K562 (cell line): ENCODE measurements at regions not wholly inside any gene's neighbourhood (a gene's known extent, or its start where the extent isn't known, plus 50 kb on each side); places are given as distances from the start of the nearest gene placed in this dataset.

Source experiments
- ATAC-seq: fragments of 200-7000 bp; cut with Tn5 transposase; 3 replicates; pipeline ENCODE4 v1.9.1; 2020; ENCODE audit warnings: moderate library complexity
- BruUV-seq: library from RNA; stranded (reverse); fragments of 400-500 nt; replicated peaks from 2 replicates; lab custom pipeline; 2021; lab: Mats Ljungman, UMichigan
- CTCF ChIA-PET: fragments of 300-600 bp; formaldehyde crosslinking; extraction: SDS; loops from one replicate; lab custom pipeline; 2021; ENCODE audit warnings: low intra/inter-chr PET ratio; lab: Yijun Ruan, JAX
- POLR2A ChIA-PET: fragments of 300-600, 350-650 bp; sonication (Branson Sonifier 250); formaldehyde crosslinking; extraction: SDS; loops from one replicate; lab custom pipeline; 2021; ENCODE audit warnings: antibody characterized with exemption, inconsistent platforms; lab: Yijun Ruan, JAX
- DNase-seq, 4 experiments: peaks; one replicate each; pipeline versions ENCODE4 v3.0.0 to v3.0.0-alpha.2; 2011 to 2018; ENCODE audit warnings: low spot score in 3 of 4, mixed read lengths in 3 of 4; ENCODE audit errors: extremely low read depth in 1 of 4
- FAIRE-seq: peaks from 2 replicates; lab custom pipeline; 2011; peaks lifted over from hg19 to GRCh38; lab: Jason Lieb, UNC
- H2AFZ ChIP-seq: 2 replicates; pipeline ENCODE4 v1.6.0; 2011; ENCODE audit warnings: low read depth, low read length, control low read depth, inconsistent platforms
- H3K27ac ChIP-seq: fragments of 200-600 bp; 3 replicates; pipeline ENCODE4 v1.8.0; 2011; ENCODE audit warnings: low read depth, mild to moderate bottlenecking, control low read depth, inconsistent platforms, low read length, moderate library complexity, mixed read lengths; ENCODE audit errors: extremely low read depth
- H3K27me3 ChIP-seq, 2 experiments: fragments of 300-600 bp in 1 of 2; 2 replicates in 1 of 2; 3 replicates in 1 of 2; pipeline versions ENCODE4 v1.6.0 to v1.8.0; 2011; ENCODE audit warnings: inconsistent platforms in 2 of 2, low read length in 2 of 2, mild to moderate bottlenecking in 1 of 2, mixed read lengths in 1 of 2, moderate library complexity in 1 of 2; ENCODE audit not compliant: control insufficient read depth in 2 of 2, insufficient read depth in 2 of 2
- H3K36me3 ChIP-seq: fragments of 300-600 bp; 3 replicates; pipeline ENCODE4 v1.8.0; 2011; ENCODE audit warnings: mild to moderate bottlenecking, low read length, inconsistent platforms; ENCODE audit not compliant: control insufficient read depth, insufficient read depth
- H3K4me1 ChIP-seq, 2 experiments: fragments of 200-600 bp in 1 of 2; replicated peaks in 1 of 2; 2 replicates in 1 of 2; 3 replicates in 1 of 2; pipeline versions ENCODE4 v1.5.1 to v1.8.0; 2011; ENCODE audit warnings: inconsistent platforms in 2 of 2, low read length in 2 of 2, mild to moderate bottlenecking in 1 of 2, mixed read lengths in 1 of 2, moderate library complexity in 1 of 2; ENCODE audit not compliant: control insufficient read depth in 2 of 2, insufficient read depth in 2 of 2
- H3K4me2 ChIP-seq: 2 replicates; pipeline ENCODE4 v1.6.1; 2011; ENCODE audit warnings: low read length, control low read depth, inconsistent platforms, mixed read lengths; ENCODE audit not compliant: insufficient read depth
- H3K4me3 ChIP-seq: fragments of 200-600 bp; sonication (generic), shearing (Covaris generic); 2 replicates; pipeline ENCODE4 v1.5.1; 2016; ENCODE audit warnings: control low read depth, inconsistent platforms
- H3K79me2 ChIP-seq: fragments of 200-600 bp; 3 replicates; pipeline ENCODE4 v1.8.0; 2011; ENCODE audit warnings: low read length, inconsistent platforms; ENCODE audit not compliant: control insufficient read depth, insufficient read depth
- H3K9ac ChIP-seq, 2 experiments: 2 replicates each; pipeline versions ENCODE4 v1.6.0 to v1.6.1; 2011; ENCODE audit warnings: low read depth in 2 of 2, low read length in 2 of 2, control low read depth in 1 of 2, inconsistent platforms in 1 of 2, mild to moderate bottlenecking in 1 of 2, mixed read lengths in 1 of 2; ENCODE audit not compliant: insufficient read depth in 1 of 2
- H3K9me1 ChIP-seq: one replicate; pipeline ENCODE4 v1.6.0; 2011; ENCODE audit warnings: inconsistent platforms, mild to moderate bottlenecking, low read length, moderate library complexity; ENCODE audit not compliant: control insufficient read depth, insufficient read depth
- H3K9me3 ChIP-seq: replicated peaks from 2 replicates; pipeline ENCODE4 v1.5.1; 2011; ENCODE audit warnings: low read depth, low read length, inconsistent platforms; ENCODE audit not compliant: control insufficient read depth, insufficient read depth
- H4K20me1 ChIP-seq: replicated peaks from 2 replicates; pipeline ENCODE4 v1.6.1; 2011; ENCODE audit warnings: low read length, inconsistent platforms, mixed read lengths; ENCODE audit not compliant: control insufficient read depth, insufficient read depth
- CBFA2T2 ChIP-seq: fragments of 450-650 bp; conservative IDR thresholded peaks from 2 replicates; pipeline ENCODE4 v1.6.1; 2017; ENCODE audit warnings: mild to moderate bottlenecking
- ELF1 ChIP-seq: fragments of 200-800 bp; sonication (Bioruptor generic); IDR thresholded peaks from 2 replicates; pipeline ENCODE4 v1.6.1; 2016; ENCODE audit warnings: missing genetic modification characterization, missing compliant biosample characterization
- ESRRA ChIP-seq: fragments of 450-650 bp; IDR thresholded peaks from 2 replicates; pipeline ENCODE4 v1.6.1; 2014; ENCODE audit warnings: low read depth, mild to moderate bottlenecking, moderate library complexity, borderline replicate concordance
- FOXA3 ChIP-seq, 2 experiments: fragments of 450-650 bp in 1 of 2; sonication (generic) in 1 of 2; formaldehyde crosslinking; IDR thresholded peaks in 1 of 2; conservative IDR thresholded peaks in 1 of 2; 2 replicates each; pipeline versions ENCODE4 v1.4.0 to v1.8.0; 2020 to 2022; ENCODE audit warnings: mild to moderate bottlenecking in 2 of 2, missing genetic modification reagents in 1 of 2
- KLF13 ChIP-seq: fragments of 450-650 bp; IDR thresholded peaks from 2 replicates; pipeline ENCODE4 v1.6.1; 2016; ENCODE audit warnings: missing genetic modification characterization, low read depth, mild to moderate bottlenecking, missing compliant biosample characterization, moderate library complexity, borderline replicate concordance
- NFXL1 ChIP-seq: fragments of 450-650 bp; formaldehyde crosslinking; IDR thresholded peaks from 2 replicates; pipeline ENCODE4 v1.4.0; 2021; ENCODE audit warnings: mild to moderate bottlenecking
- OTX1 ChIP-seq: fragments of 450-650 bp; formaldehyde crosslinking; IDR thresholded peaks from 2 replicates; pipeline ENCODE4 v1.4.0; 2022; ENCODE audit warnings: mild to moderate bottlenecking
- RHOXF2B ChIP-seq: fragments of 250-450 bp; sonication (Bioruptor Pico); conservative IDR thresholded peaks from 2 replicates; pipeline ENCODE4 v1.5.1; 2021
- SAP30 ChIP-seq: fragments of 200-600 bp; sonication (generic); IDR thresholded peaks from 2 replicates; pipeline ENCODE4 v1.6.1; 2012; ENCODE audit warnings: borderline replicate concordance, low read depth, mild to moderate bottlenecking, moderate library complexity, low read length, control low read depth, inconsistent platforms; ENCODE audit not compliant: insufficient read depth, poor library complexity, severe bottlenecking
- ZNF561 ChIP-seq: fragments of 450-650 bp; formaldehyde crosslinking; conservative IDR thresholded peaks from 2 replicates; pipeline ENCODE4 v1.4.0; 2020; ENCODE audit warnings: mild to moderate bottlenecking, moderate library complexity
- ZNF75A ChIP-seq: fragments of 450-650 bp; formaldehyde crosslinking; IDR thresholded peaks from 2 replicates; pipeline ENCODE4 v1.4.0; 2020; ENCODE audit warnings: mild to moderate bottlenecking
- WGBS: fragments of 100-300 bp; shearing (Covaris generic); methylation state at CpG from one replicate; pipeline ENCODE4 v1.1.6; 2016; ENCODE audit warnings: low coverage, mixed read lengths; ENCODE audit not compliant: insufficient coverage; ENCODE audit errors: missing lambda C conversion rate; 5-methylcytosine and 5-hydroxymethylcytosine counted together
- in situ Hi-C: fragments of 300-500 bp; cut with MboI; formaldehyde crosslinking; loops from 4 replicates; pipeline ENCODE4 v1.15.0; 2018; ENCODE audit warnings: inconsistent platforms, mixed read lengths
- intact Hi-C: fragments of 100-400 bp; cut with micrococcal nuclease; formaldehyde crosslinking; loops from 2 replicates; pipeline ENCODE4 v1.14.2; 2022
- TF ChIP-seq, protein P1 (sequence below): fragments of 250-450 bp; sonication (Bioruptor Pico); IDR thresholded peaks from 2 replicates; pipeline ENCODE4 v1.8.0; 2022; ENCODE audit warnings: inconsistent platforms, mild to moderate bottlenecking, moderate library complexity, borderline replicate concordance
- TF ChIP-seq, protein P2 (sequence below): IDR thresholded peaks from 2 replicates; pipeline ENCODE4 v1.6.1; 2011; ENCODE audit warnings: borderline replicate concordance, low read depth, mild to moderate bottlenecking, moderate library complexity, low read length; ENCODE audit not compliant: insufficient read depth, poor library complexity, severe bottlenecking

DNA sequence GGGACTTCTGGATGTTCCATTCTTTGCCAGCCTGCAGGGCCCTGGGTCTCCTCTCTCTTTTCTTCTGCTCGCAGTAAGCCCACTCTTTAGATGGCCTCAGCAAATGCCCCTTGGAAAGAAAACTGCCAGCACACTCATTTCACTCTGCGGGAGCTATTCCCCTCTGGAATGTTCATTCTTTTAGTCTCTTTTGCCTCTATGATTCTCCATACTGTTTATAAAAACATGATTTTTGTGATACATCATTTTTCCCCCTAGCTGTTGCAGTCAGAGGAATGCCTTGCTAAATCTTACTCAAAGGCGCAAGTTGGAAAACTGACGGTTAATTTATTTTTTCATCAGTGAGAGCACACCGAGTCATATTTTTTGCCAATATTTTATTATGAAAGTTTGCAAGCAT is 184.9 kb downstream of the SNX19 start:
- intact Hi-C loops (no loop called here), in situ Hi-C loops (no loop called here)
- H4K20me1 ChIP-seq: no peaks in the 10 kb centered on the region
- H3K4me2 ChIP-seq: no peak overlapping the region
- H3K4me1 ChIP-seq: no peaks in the 10 kb centered on the region
- no peak overlapping the region for H2AFZ ChIP-seq
- H3K79me2 ChIP-seq: no peaks in the 10 kb centered on the region
- no peak overlapping the region for H3K9ac ChIP-seq
- no peak for FAIRE-seq
- H3K36me3 ChIP-seq: no peaks in the 10 kb centered on the region
- H3K27me3 ChIP-seq: no peaks in the 10 kb centered on the region; a peak in 1 of 5 replicates
- TF ChIP-seq ESRRA (no peak), ELF1 (no peak), ZNF561 (CRISPR knock-in tag) (no peak)
- H3K9me3 ChIP-seq: no peaks in the 10 kb centered on the region
- CTCF ChIA-PET: no interaction called here
- no TSS peak for BruUV-seq
- H3K27ac ChIP-seq: no peak overlapping the region
- no peak for DNase-seq
- no peak overlapping the region for H3K4me3 ChIP-seq
- WGBS: 5% methylated on average over 5 of the region's 5 CpGs
- ATAC-seq: no peak
- POLR2A ChIA-PET: no interaction called here
- no peaks in the 10 kb centered on the region for H3K9me1 ChIP-seq

DNA sequence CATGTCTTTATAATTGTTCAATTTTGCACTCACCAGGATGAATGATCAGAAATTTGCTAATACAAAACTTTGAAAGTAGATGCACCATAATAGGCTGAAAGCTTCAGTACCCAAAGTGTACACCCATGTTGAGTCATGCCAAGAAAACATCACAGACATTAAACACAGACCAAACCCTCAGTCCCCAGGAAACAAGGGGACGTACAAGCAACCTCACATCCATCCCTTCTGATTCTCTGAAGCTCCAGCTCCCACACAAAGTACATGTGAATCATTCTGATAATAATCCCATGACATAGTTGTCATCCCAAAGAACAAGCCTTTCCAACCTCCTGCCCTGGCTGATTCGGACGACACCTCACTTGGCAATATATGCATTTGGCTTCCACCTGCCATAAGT is 183.8 kb downstream of the SNX19 start:
- intact Hi-C loops: no loop called here
- Histone ChIP-seq H3K9me3 (no peaks in the 10 kb centered on the region), H4K20me1 (no peaks in the 10 kb centered on the region), H2AFZ (no peak overlapping the region), H3K4me2 (no peak overlapping the region), H3K4me3 (no peak overlapping the region), H3K4me1 (no peaks in the 10 kb centered on the region), H3K79me2 (no peaks in the 10 kb centered on the region), H3K9ac (no peak overlapping the region), H3K9me1 (no peaks in the 10 kb centered on the region), H3K27me3 (no peaks in the 10 kb centered on the region), H3K36me3 (no peaks in the 10 kb centered on the region), H3K27ac (no peak overlapping the region)
- 0% methylated on average over 3 of the region's 3 CpGs for WGBS
- DNase-seq (no peak), ATAC-seq (no peak), FAIRE-seq (no peak)
- in situ Hi-C loops: no loop called here
- BruUV-seq: no TSS peak
- ChIA-PET POLR2A (no interaction called here), CTCF (no interaction called here)
- TF ChIP-seq OTX1 (CRISPR knock-in tag) (no peak), RHOXF2B (CRISPR knock-in tag) (no peak), KLF13 (tag) (no peak), NFXL1 (no peak), ZNF75A (CRISPR knock-in tag) (no peak), SAP30 (no peak), CBFA2T2 (no peak), FOXA3 (CRISPR knock-in tag; conservative IDR thresholded peaks at IDR 0.05 in 1 of 2, IDR thresholded peaks at IDR 0.05 in 1 of 2) (no peak)
- TF ChIP-seq, protein P1, sequence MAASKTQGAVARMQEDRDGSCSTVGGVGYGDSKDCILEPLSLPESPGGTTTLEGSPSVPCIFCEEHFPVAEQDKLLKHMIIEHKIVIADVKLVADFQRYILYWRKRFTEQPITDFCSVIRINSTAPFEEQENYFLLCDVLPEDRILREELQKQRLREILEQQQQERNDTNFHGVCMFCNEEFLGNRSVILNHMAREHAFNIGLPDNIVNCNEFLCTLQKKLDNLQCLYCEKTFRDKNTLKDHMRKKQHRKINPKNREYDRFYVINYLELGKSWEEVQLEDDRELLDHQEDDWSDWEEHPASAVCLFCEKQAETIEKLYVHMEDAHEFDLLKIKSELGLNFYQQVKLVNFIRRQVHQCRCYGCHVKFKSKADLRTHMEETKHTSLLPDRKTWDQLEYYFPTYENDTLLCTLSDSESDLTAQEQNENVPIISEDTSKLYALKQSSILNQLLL (CRISPR knock-in tag): no peak
- TF ChIP-seq, protein P2, sequence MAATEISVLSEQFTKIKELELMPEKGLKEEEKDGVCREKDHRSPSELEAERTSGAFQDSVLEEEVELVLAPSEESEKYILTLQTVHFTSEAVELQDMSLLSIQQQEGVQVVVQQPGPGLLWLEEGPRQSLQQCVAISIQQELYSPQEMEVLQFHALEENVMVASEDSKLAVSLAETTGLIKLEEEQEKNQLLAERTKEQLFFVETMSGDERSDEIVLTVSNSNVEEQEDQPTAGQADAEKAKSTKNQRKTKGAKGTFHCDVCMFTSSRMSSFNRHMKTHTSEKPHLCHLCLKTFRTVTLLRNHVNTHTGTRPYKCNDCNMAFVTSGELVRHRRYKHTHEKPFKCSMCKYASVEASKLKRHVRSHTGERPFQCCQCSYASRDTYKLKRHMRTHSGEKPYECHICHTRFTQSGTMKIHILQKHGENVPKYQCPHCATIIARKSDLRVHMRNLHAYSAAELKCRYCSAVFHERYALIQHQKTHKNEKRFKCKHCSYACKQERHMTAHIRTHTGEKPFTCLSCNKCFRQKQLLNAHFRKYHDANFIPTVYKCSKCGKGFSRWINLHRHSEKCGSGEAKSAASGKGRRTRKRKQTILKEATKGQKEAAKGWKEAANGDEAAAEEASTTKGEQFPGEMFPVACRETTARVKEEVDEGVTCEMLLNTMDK: no peak
